SK-N-SH (cell line): ENCODE measurements at regions not wholly inside any gene's neighbourhood (a gene's known extent, or its start where the extent isn't known, plus 50 kb on each side); places are given as distances from the start of the nearest gene placed in this dataset.

Experiments
- CTCF ChIA-PET: fragments of 300-600, 350-600 bp; formaldehyde crosslinking; extraction: SDS; loops from one replicate; lab custom pipeline; 2021; lab: Yijun Ruan, JAX
- POLR2A ChIA-PET: fragments of 350-600 bp; sonication (Branson Sonifier 250); formaldehyde crosslinking; extraction: SDS; loops from one replicate; lab custom pipeline; 2020; ENCODE audit warnings: antibody characterized with exemption, inconsistent platforms; lab: Yijun Ruan, JAX
- DNase-seq: peaks from one replicate; pipeline ENCODE4 v3.0.0; 2012
- H2AFZ ChIP-seq: fragments of 200-600 bp; sonication (generic); 2 replicates; pipeline ENCODE4 v1.8.1; 2016; ENCODE audit warnings: antibody characterized with exemption, mild to moderate bottlenecking, low read depth
- H3F3A ChIP-seq: fragments of 200-600 bp; sonication (generic); replicated peaks from 2 replicates; pipeline ENCODE3; 2016; ENCODE audit warnings: antibody characterized with exemption, mild to moderate bottlenecking; ENCODE audit not compliant: insufficient read depth
- H3K27ac ChIP-seq, 2 experiments: fragments of 200-500 bp in 1 of 2; fragments of 200-600 bp in 1 of 2; sonication (Bioruptor generic) in 1 of 2; sonication (generic), shearing (Covaris generic) in 1 of 2; 2 replicates each; pipeline versions ENCODE4 v1.5.1 to v1.6.1; 2014 to 2016; ENCODE audit warnings: low read depth in 2 of 2, inconsistent platforms in 1 of 2, low read length in 1 of 2, mild to moderate bottlenecking in 1 of 2, mixed read lengths in 1 of 2
- H3K27me3 ChIP-seq: fragments of 200-600 bp; sonication (generic), shearing (Covaris generic); 2 replicates; pipeline ENCODE4 v1.6.1; 2016; ENCODE audit warnings: mixed run types; ENCODE audit not compliant: insufficient read depth
- H3K36me3 ChIP-seq, 2 experiments: fragments of 200-500 bp in 1 of 2; fragments of 200-600 bp in 1 of 2; sonication (Bioruptor generic) in 1 of 2; sonication (generic) in 1 of 2; replicated peaks in 1 of 2; 2 replicates each; pipeline versions ENCODE3 to v1.5.1; 2014 to 2016; ENCODE audit warnings: low read length in 1 of 2, mild to moderate bottlenecking in 1 of 2; ENCODE audit not compliant: insufficient read depth in 2 of 2, control insufficient read depth in 1 of 2
- H3K4me1 ChIP-seq, 2 experiments: fragments of 200-500 bp in 1 of 2; fragments of 200-600 bp in 1 of 2; sonication (Bioruptor generic) in 1 of 2; sonication (generic), shearing (Covaris generic) in 1 of 2; 2 replicates each; pipeline versions ENCODE4 v1.5.1 to v1.6.1; 2014 to 2016; ENCODE audit warnings: low read depth in 1 of 2, low read length in 1 of 2, mixed run types in 1 of 2; ENCODE audit not compliant: insufficient read depth in 2 of 2, control insufficient read depth in 1 of 2
- H3K4me2 ChIP-seq: fragments of 200-600 bp; sonication (generic), shearing (Covaris generic); 2 replicates; pipeline ENCODE4 v1.6.1; 2017; ENCODE audit warnings: mixed run types
- H3K4me3 ChIP-seq, 2 experiments: fragments of 200-500 bp in 1 of 2; fragments of 200-600 bp in 1 of 2; sonication (Bioruptor generic) in 1 of 2; sonication (generic), shearing (Covaris generic) in 1 of 2; 2 replicates each; pipeline versions ENCODE4 v1.5.1 to v1.8.1; 2014 to 2016; ENCODE audit warnings: low read depth in 2 of 2, inconsistent platforms in 1 of 2, low read length in 1 of 2, mild to moderate bottlenecking in 1 of 2, mixed read lengths in 1 of 2, moderate library complexity in 1 of 2
- H3K79me2 ChIP-seq: fragments of 200-600 bp; sonication (generic); 2 replicates; pipeline ENCODE4 v1.8.1; 2017; ENCODE audit warnings: mild to moderate bottlenecking; ENCODE audit not compliant: insufficient read depth
- H3K9ac ChIP-seq: fragments of 200-600 bp; sonication (generic); 2 replicates; pipeline ENCODE4 v1.6.1; 2017; ENCODE audit warnings: mixed run types
- H3K9me2 ChIP-seq: fragments of 200-600 bp; sonication (generic); 2 replicates; pipeline ENCODE4 v1.6.1; 2017; ENCODE audit warnings: mixed run types
- H3K9me3 ChIP-seq: fragments of 200-600 bp; sonication (generic); 2 replicates; pipeline ENCODE4 v1.6.1; 2017; ENCODE audit warnings: mixed run types, mild to moderate bottlenecking, moderate library complexity
- H4K20me1 ChIP-seq: fragments of 200-600 bp; sonication (generic); 2 replicates; pipeline ENCODE4 v1.6.1; 2017; ENCODE audit warnings: mild to moderate bottlenecking, mixed run types; ENCODE audit not compliant: insufficient read depth
- ELF1 ChIP-seq: IDR thresholded peaks from 2 replicates; pipeline ENCODE4 v1.4.0; 2012
- EZH2phosphoT487 ChIP-seq: fragments of 200-600 bp; sonication (generic); IDR thresholded peaks from 2 replicates; pipeline ENCODE4 v1.6.1; 2017; ENCODE audit warnings: low read depth, mixed run types, mild to moderate bottlenecking, antibody characterized with exemption, moderate library complexity, borderline replicate concordance
- FOXJ3 ChIP-seq: sonication (generic); formaldehyde crosslinking; IDR thresholded peaks from 2 replicates; pipeline ENCODE4 v1.5.1; 2020; ENCODE audit warnings: mild to moderate bottlenecking, missing genetic modification reagents
- FOXM1 ChIP-seq: IDR thresholded peaks from 2 replicates; pipeline ENCODE4 v1.4.0; 2012; ENCODE audit warnings: low read depth, mild to moderate bottlenecking
- GATA2 ChIP-seq: sonication (generic); formaldehyde crosslinking; IDR thresholded peaks from 2 replicates; pipeline ENCODE4 v1.5.0; 2020; ENCODE audit warnings: mild to moderate bottlenecking, missing genetic modification reagents
- MEF2A ChIP-seq: IDR thresholded peaks from 2 replicates; pipeline ENCODE4 v1.4.0; 2012; ENCODE audit warnings: low read depth, borderline replicate concordance
- RAD21 ChIP-seq: IDR thresholded peaks from 2 replicates; pipeline ENCODE4 v1.6.1; 2012; ENCODE audit warnings: mild to moderate bottlenecking, low read length
- SIN3A ChIP-seq: IDR thresholded peaks from 2 replicates; pipeline ENCODE4 v1.6.1; 2012; ENCODE audit warnings: low read depth, mild to moderate bottlenecking, low read length, moderate library complexity, borderline replicate concordance
- TAF1 ChIP-seq: IDR thresholded peaks from 2 replicates; pipeline ENCODE4 v1.6.1; 2012; ENCODE audit warnings: low read depth, mild to moderate bottlenecking, low read length, moderate library complexity, borderline replicate concordance
- whole genome bisulfite sequencing: methylation state at CpG from one replicate; pipeline ENCODE4 v1.1.6; 2017; ENCODE audit warnings: low lambda C conversion rate; 5-methylcytosine and 5-hydroxymethylcytosine counted together
- TF ChIP-seq, protein P1 (sequence below): IDR thresholded peaks from 2 replicates; pipeline ENCODE4; 2012
- TF ChIP-seq, protein P2 (sequence below): IDR thresholded peaks from 2 replicates; pipeline ENCODE4 v1.4.0; 2012; ENCODE audit warnings: low read depth
- TF ChIP-seq, protein P3 (sequence below): fragments of 200-600 bp; sonication (generic); IDR thresholded peaks from 2 replicates; pipeline ENCODE4 v1.6.1; 2017; ENCODE audit warnings: antibody characterized with exemption, mild to moderate bottlenecking, moderate library complexity
- TF ChIP-seq, protein P4 (sequence below): fragments of 150-350 bp; IDR thresholded peaks from 2 replicates; pipeline ENCODE4 v1.6.1; 2016; ENCODE audit warnings: mild to moderate bottlenecking, low read depth, low read length

DNA sequence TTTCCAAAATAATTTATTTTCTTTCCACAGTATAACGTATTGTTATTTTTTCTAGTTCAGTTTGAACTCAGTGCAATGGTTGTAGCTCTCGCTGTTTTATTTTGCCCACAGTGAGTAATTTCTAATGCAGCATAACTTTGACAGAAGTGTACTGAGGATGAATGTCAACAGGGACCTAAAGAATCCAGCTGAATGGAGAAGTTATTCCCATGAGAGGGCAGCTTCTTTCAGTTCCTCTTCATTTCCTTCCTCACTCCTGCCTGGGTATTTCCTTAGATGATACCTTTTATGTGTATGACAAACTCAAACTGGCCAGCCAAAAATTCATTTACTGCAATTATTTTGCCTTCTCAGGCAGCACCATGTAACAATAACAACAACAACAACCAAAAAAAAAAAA, 1223.1 kb upstream of the ZEB2 start:
- H3K27me3 ChIP-seq, result no peaks in the 10 kb centered on the region
- TF ChIP-seq ELF1, result no peak
- TF ChIP-seq, protein P1, sequence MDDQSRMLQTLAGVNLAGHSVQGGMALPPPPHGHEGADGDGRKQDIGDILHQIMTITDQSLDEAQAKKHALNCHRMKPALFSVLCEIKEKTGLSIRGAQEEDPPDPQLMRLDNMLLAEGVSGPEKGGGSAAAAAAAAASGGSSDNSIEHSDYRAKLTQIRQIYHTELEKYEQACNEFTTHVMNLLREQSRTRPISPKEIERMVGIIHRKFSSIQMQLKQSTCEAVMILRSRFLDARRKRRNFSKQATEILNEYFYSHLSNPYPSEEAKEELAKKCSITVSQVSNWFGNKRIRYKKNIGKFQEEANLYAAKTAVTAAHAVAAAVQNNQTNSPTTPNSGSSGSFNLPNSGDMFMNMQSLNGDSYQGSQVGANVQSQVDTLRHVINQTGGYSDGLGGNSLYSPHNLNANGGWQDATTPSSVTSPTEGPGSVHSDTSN, result no peak
- TF ChIP-seq, protein P2, sequence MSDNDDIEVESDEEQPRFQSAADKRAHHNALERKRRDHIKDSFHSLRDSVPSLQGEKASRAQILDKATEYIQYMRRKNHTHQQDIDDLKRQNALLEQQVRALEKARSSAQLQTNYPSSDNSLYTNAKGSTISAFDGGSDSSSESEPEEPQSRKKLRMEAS, result no peak
- no peak for TF ChIP-seq FOXM1
- TF ChIP-seq TAF1, result no peak
- TF ChIP-seq RAD21, result no peak
- TF ChIP-seq MEF2A, result no peak
- no peaks in the 10 kb centered on the region for H3K79me2 ChIP-seq
- H3K4me3 ChIP-seq, result no peak overlapping the region
- H3K36me3 ChIP-seq, result no peaks in the 10 kb centered on the region
- no peak overlapping the region for H3K4me2 ChIP-seq
- no peak overlapping the region for H2AFZ ChIP-seq
- H3K9ac ChIP-seq, result no peak overlapping the region
- no peaks in the 10 kb centered on the region for H3K9me3 ChIP-seq
- H3K4me1 ChIP-seq, result peaks cover 0 to 5% of the 10 kb centered on the region in 2 experiments; a peak in 2 of 4 replicates
- ChIA-PET CTCF (interaction anchor here (0.7 to 0.8 kb wide), 2 partner anchors 10 kb away, joined by 3 read pairs; no protein-coding TSS in a partner anchor), POLR2A (no interaction called here)
- H3K9me2 ChIP-seq, result no peaks in the 10 kb centered on the region
- peaks cover 18% of the 10 kb centered on the region for H3F3A ChIP-seq
- 98% methylated on average over 2 of the region's 2 CpGs for WGBS
- H3K27ac ChIP-seq, result no peak overlapping the region
- H4K20me1 ChIP-seq, result no peaks in the 10 kb centered on the region
- no peak for DNase-seq

DNA sequence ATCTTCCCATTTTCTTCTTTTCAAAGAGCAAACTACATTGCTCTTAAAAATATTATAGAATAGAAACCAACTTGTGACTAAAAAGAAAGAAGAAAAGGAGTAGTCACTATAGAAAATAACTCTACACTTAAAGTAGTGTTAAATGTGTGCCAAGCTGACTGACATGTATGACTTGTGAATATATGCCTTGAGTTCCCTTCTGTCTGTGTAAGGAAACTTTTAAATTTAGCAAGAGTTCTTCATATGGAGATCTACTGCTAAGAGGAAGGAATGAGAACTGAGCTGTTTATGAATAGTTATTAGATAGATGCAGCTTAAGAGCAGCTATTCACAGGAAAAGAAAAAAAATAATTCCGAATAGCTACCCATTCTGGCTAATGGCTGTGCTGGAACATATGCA, 1221.7 kb upstream of the ZEB2 start:
- H3K9ac ChIP-seq, result no peak overlapping the region
- H2AFZ ChIP-seq, result no peak overlapping the region
- CTCF ChIA-PET, result interaction anchor here (0.9 kb wide), 1 partner anchor 11 kb away, joined by 3 read pairs; no protein-coding TSS in a partner anchor
- DNase-seq, result no peak
- 92% methylated on average over 1 of the region's 1 CpG for whole genome bisulfite sequencing
- TF ChIP-seq FOXJ3 (CRISPR knock-in tag) (no peak), GATA2 (CRISPR knock-in tag) (no peak)
- H3K79me2 ChIP-seq, result no peaks in the 10 kb centered on the region
- peaks cover 0 to 5% of the 10 kb centered on the region in 2 experiments; a peak in 2 of 4 replicates for H3K4me1 ChIP-seq
- peaks cover 18% of the 10 kb centered on the region for H3F3A ChIP-seq
- no peaks in the 10 kb centered on the region for H4K20me1 ChIP-seq
- H3K4me3 ChIP-seq, result no peak overlapping the region
- H3K9me3 ChIP-seq, result no peaks in the 10 kb centered on the region
- no peaks in the 10 kb centered on the region for H3K27me3 ChIP-seq
- H3K4me2 ChIP-seq, result no peak overlapping the region
- H3K36me3 ChIP-seq, result no peaks in the 10 kb centered on the region
- no peak overlapping the region for H3K27ac ChIP-seq
- no peaks in the 10 kb centered on the region for H3K9me2 ChIP-seq
- POLR2A ChIA-PET, result no interaction called here

DNA sequence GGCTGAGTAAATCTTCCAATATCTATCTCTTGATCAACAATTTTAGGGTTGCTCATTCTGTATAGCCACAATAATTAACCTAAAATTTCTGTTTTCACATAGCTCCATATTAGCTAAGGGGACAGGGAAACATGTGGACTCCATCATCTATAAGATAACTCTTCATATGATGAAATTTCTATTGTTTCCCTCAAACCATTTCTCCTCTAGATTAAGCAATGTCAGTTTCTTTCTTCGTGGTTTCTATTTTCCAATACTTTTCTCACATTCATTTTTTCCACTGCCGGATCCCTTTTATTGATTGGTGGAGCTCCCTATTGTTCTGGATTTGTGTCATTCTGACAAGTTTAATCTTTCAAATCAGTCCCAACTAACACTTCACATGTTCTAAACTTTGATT, 1221.3 kb upstream of the ZEB2 start:
- Histone ChIP-seq H3K36me3 (no peaks in the 10 kb centered on the region), H3K9me3 (no peaks in the 10 kb centered on the region), H4K20me1 (no peaks in the 10 kb centered on the region), H3K4me1 (peaks cover 0 to 5% of the 10 kb centered on the region in 2 experiments; a peak in 2 of 4 replicates), H3K4me2 (no peak overlapping the region), H3K9ac (no peak overlapping the region), H2AFZ (no peak overlapping the region; the same call in 1 of the 2 replicates), H3K79me2 (no peaks in the 10 kb centered on the region), H3K4me3 (no peak overlapping the region), H3F3A (peaks cover 18% of the 10 kb centered on the region), H3K27ac (no peak overlapping the region), H3K27me3 (no peaks in the 10 kb centered on the region), H3K9me2 (no peaks in the 10 kb centered on the region)
- TF ChIP-seq, protein P1, result no peak
- TF ChIP-seq, protein P2, result no peak
- TF ChIP-seq MEF2A, result no peak
- TF ChIP-seq, protein P3, sequence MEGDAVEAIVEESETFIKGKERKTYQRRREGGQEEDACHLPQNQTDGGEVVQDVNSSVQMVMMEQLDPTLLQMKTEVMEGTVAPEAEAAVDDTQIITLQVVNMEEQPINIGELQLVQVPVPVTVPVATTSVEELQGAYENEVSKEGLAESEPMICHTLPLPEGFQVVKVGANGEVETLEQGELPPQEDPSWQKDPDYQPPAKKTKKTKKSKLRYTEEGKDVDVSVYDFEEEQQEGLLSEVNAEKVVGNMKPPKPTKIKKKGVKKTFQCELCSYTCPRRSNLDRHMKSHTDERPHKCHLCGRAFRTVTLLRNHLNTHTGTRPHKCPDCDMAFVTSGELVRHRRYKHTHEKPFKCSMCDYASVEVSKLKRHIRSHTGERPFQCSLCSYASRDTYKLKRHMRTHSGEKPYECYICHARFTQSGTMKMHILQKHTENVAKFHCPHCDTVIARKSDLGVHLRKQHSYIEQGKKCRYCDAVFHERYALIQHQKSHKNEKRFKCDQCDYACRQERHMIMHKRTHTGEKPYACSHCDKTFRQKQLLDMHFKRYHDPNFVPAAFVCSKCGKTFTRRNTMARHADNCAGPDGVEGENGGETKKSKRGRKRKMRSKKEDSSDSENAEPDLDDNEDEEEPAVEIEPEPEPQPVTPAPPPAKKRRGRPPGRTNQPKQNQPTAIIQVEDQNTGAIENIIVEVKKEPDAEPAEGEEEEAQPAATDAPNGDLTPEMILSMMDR, result no peak
- TF ChIP-seq, protein P4, sequence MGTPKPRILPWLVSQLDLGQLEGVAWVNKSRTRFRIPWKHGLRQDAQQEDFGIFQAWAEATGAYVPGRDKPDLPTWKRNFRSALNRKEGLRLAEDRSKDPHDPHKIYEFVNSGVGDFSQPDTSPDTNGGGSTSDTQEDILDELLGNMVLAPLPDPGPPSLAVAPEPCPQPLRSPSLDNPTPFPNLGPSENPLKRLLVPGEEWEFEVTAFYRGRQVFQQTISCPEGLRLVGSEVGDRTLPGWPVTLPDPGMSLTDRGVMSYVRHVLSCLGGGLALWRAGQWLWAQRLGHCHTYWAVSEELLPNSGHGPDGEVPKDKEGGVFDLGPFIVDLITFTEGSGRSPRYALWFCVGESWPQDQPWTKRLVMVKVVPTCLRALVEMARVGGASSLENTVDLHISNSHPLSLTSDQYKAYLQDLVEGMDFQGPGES, result no peak
- no peak for TF ChIP-seq RAD21
- no peak for TF ChIP-seq EZH2phosphoT487
- TF ChIP-seq SIN3A, result no peak
- TF ChIP-seq ELF1, result no peak
- POLR2A ChIA-PET, result no interaction called here
- DNase-seq, result no peak
- WGBS, result 88% methylated on average over 2 of the region's 2 CpGs
- CTCF ChIA-PET, result interaction anchor here (0.9 kb wide), 1 partner anchor 11 kb away, joined by 3 read pairs; no protein-coding TSS in a partner anchor
